PFSK-1 (cell line): ENCODE measurements at regions not wholly inside any gene's neighbourhood (a gene's known extent, or its start where the extent isn't known, plus 50 kb on each side); places are given as distances from the start of the nearest gene placed in this dataset.

Experiments
- FOXP2 ChIP-seq: optimal IDR thresholded peaks from 2 replicates; pipeline ENCODE3; 2011; ENCODE audit warnings: borderline replicate concordance, control low read depth, inconsistent platforms; ENCODE audit not compliant: insufficient read depth; ENCODE audit errors: extremely low read length, extremely low read depth
- POLR2AphosphoS5 ChIP-seq: IDR thresholded peaks from 2 replicates; pipeline ENCODE4 v1.6.1; 2012; ENCODE audit warnings: low read depth, mild to moderate bottlenecking, control low read depth, low read length, moderate library complexity
- REST ChIP-seq, 2 experiments: IDR thresholded peaks; 2 replicates each; pipeline versions ENCODE4 v1.6.1 to v1.8.0; 2011 to 2012; ENCODE audit warnings: low read depth in 2 of 2, low read length in 2 of 2, control low read depth in 1 of 2, inconsistent platforms in 1 of 2, mild to moderate bottlenecking in 1 of 2, moderate library complexity in 1 of 2; ENCODE audit not compliant: insufficient read depth in 1 of 2
- SIN3A ChIP-seq: IDR thresholded peaks from 2 replicates; pipeline ENCODE4 v1.6.1; 2012; ENCODE audit warnings: mild to moderate bottlenecking, low read length, moderate library complexity, borderline replicate concordance; ENCODE audit not compliant: insufficient read depth
- TAF1 ChIP-seq: IDR thresholded peaks from 2 replicates; pipeline ENCODE4 v1.6.1; 2012; ENCODE audit warnings: low read length, control low read depth, borderline replicate concordance; ENCODE audit not compliant: insufficient read depth

DNA sequence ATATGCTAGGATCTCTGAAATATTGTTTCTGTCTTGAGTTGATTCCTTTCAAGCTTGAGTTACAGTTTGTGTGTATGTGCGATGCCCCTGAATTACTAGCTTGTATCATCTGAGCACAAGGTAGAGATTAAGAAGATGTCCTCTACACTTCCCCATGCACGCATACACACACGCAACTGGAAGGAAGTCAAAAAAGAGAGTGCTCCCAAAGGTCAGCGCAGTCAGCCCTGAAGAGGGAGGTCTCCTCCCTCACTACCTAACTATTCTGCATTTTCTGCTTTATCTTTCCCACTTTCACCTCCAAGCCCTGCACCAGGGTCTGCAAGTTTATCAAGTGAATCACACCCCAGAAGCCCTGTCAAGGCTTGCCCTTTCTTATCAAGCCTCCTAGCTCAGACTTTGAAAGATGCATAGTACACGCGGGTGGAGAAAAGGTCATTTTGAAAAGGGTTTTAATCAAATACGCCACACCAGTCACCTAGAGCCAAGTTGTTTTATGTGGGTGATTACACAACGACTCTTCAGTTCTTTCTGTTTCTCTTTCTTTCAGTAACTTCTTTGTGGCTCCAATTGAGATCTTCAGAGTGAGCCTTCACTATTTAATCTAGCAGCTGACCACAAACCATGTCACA lies 127.7 kb downstream of the ASB9 start:
- TF ChIP-seq POLR2AphosphoS5: no peak
- TF ChIP-seq SIN3A: no peak
- TF ChIP-seq REST (IDR thresholded peaks at IDR 0.05; ENCODE audit: insufficient read depth in 1 of 2, low read depth in 2 of 2, low read length in 2 of 2): no peak
- no peak for TF ChIP-seq TAF1
- no peak for TF ChIP-seq FOXP2
